ENCODE measurements at regions not wholly inside any gene's neighbourhood (a gene's known extent, or its start where the extent isn't known, plus 50 kb on each side); places are given as distances from the start of the nearest gene placed in this dataset.

DNA sequence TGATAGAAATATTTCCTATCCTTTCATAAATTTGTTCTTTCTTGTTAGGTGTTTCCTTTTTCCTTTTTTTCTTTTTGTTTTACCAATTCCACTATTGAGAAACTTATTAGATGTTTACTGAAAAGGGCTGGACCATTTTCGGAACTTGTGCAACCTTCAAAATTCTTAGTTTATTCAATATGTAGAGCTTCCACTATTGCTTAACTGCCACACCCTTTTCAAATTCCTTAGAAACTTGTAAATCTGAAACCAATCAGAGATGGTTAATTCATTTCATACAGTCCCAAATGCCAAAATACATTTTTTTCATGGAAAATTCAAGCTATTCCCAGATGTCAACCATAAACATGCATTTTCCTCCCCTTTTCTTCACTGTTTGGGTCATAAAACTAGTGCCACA is 66.1 kb upstream of the SLC39A8 start:
- H3K4me3 ChIP-seq = no peak overlapping the region
- ATAC-seq (no peak), FAIRE-seq (no peak), DNase-seq (ENCODE audit: extremely low read depth in 1 of 4, low spot score in 3 of 4) (no peak)
- H3K27ac ChIP-seq (ENCODE audit: extremely low read depth, low read depth, low read length) = no peak overlapping the region
- no peaks in the 10 kb centered on the region for H3K9me3 ChIP-seq (replicated peaks; ENCODE audit: control insufficient read depth, insufficient read depth, low read depth, low read length)
- no peak overlapping the region for H2AFZ ChIP-seq (ENCODE audit: low read depth, low read length)
- ChIA-PET POLR2A (no interaction called here), CTCF (ENCODE audit: low intra/inter-chr PET ratio) (no interaction called here)
- intact Hi-C loops (cut with micrococcal nuclease) (no loop called here), in situ Hi-C loops (cut with MboI) (no loop called here)
- H3K36me3 ChIP-seq (ENCODE audit: control insufficient read depth, insufficient read depth, low read length) = no peaks in the 10 kb centered on the region
- no peaks in the 10 kb centered on the region; a peak in 1 of 5 replicates for H3K27me3 ChIP-seq (ENCODE audit: control insufficient read depth in 2 of 2, insufficient read depth in 2 of 2, low read length in 2 of 2)
- TF ChIP-seq RAD51 (IDR thresholded peaks at IDR 0.05; ENCODE audit: borderline replicate concordance, low read depth) (no peak), STAG1 (CRISPR knock-in tag; IDR thresholded peaks at IDR 0.05; ENCODE audit: borderline replicate concordance) (no peak), ADNP (tag; IDR thresholded peaks at IDR 0.05) (no peak), ZNF41 (CRISPR knock-in tag; conservative IDR thresholded peaks at IDR 0.05) (no peak), ZNF324 (CRISPR knock-in tag; IDR thresholded peaks at IDR 0.05) (no peak)
- TF ChIP-seq, protein P1, sequence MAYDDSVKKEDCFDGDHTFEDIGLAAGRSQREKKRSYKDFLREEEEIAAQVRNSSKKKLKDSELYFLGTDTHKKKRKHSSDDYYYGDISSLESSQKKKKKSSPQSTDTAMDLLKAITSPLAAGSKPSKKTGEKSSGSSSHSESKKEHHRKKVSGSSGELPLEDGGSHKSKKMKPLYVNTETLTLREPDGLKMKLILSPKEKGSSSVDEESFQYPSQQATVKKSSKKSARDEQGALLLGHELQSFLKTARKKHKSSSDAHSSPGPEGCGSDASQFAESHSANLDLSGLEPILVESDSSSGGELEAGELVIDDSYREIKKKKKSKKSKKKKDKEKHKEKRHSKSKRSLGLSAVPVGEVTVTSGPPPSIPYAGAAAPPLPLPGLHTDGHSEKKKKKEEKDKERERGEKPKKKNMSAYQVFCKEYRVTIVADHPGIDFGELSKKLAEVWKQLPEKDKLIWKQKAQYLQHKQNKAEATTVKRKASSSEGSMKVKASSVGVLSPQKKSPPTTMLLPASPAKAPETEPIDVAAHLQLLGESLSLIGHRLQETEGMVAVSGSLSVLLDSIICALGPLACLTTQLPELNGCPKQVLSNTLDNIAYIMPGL (CRISPR knock-in tag; IDR thresholded peaks at IDR 0.05) = no peak
- TF ChIP-seq, protein P2, sequence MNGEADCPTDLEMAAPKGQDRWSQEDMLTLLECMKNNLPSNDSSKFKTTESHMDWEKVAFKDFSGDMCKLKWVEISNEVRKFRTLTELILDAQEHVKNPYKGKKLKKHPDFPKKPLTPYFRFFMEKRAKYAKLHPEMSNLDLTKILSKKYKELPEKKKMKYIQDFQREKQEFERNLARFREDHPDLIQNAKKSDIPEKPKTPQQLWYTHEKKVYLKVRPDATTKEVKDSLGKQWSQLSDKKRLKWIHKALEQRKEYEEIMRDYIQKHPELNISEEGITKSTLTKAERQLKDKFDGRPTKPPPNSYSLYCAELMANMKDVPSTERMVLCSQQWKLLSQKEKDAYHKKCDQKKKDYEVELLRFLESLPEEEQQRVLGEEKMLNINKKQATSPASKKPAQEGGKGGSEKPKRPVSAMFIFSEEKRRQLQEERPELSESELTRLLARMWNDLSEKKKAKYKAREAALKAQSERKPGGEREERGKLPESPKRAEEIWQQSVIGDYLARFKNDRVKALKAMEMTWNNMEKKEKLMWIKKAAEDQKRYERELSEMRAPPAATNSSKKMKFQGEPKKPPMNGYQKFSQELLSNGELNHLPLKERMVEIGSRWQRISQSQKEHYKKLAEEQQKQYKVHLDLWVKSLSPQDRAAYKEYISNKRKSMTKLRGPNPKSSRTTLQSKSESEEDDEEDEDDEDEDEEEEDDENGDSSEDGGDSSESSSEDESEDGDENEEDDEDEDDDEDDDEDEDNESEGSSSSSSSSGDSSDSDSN (IDR thresholded peaks at IDR 0.05; ENCODE audit: borderline replicate concordance in 1 of 2, low read depth in 2 of 2, low read length in 2 of 2) = no peak
- 0% methylated on average over 1 of the region's 1 CpG for WGBS (ENCODE audit: insufficient coverage, low coverage, missing lambda C conversion rate)
- H3K79me2 ChIP-seq (ENCODE audit: control insufficient read depth, insufficient read depth, low read length) = no peaks in the 10 kb centered on the region
- H3K9me1 ChIP-seq (ENCODE audit: control insufficient read depth, insufficient read depth, low read length) = no peaks in the 10 kb centered on the region
- no peak overlapping the region for H3K9ac ChIP-seq (ENCODE audit: insufficient read depth in 1 of 2, low read depth in 2 of 2, low read length in 2 of 2)
- no peaks in the 10 kb centered on the region for H3K4me1 ChIP-seq (replicated peaks in 1 of 2; ENCODE audit: control insufficient read depth in 2 of 2, insufficient read depth in 2 of 2, low read length in 2 of 2)
- H4K20me1 ChIP-seq (replicated peaks; ENCODE audit: control insufficient read depth, insufficient read depth, low read length) = no peaks in the 10 kb centered on the region
- no peak overlapping the region for H3K4me2 ChIP-seq (ENCODE audit: insufficient read depth, low read length)
- no TSS peak for BruUV-seq (replicated peaks)

All from K562 (cell line).